Panc1 (cell line): ENCODE measurements at regions not wholly inside any gene's neighbourhood (a gene's known extent, or its start where the extent isn't known, plus 50 kb on each side); places are given as distances from the start of the nearest gene placed in this dataset.

Experiments used
- ATAC-seq: fragments of 200-7000 bp; cut with Tn5 transposase; 2 replicates; pipeline ENCODE4 v1.9.1; 2020; ENCODE audit warnings: mild to moderate bottlenecking, moderate library complexity
- BruUV-seq: library from RNA; stranded (reverse); fragments of 400-500 nt; replicated peaks from 2 replicates; lab custom pipeline; 2021; lab: Mats Ljungman, UMichigan
- CTCF ChIA-PET: fragments of 300-600 bp; sonication (Branson Sonifier 250); formaldehyde crosslinking; loops from one replicate; lab custom pipeline; 2022; ENCODE audit warnings: antibody characterized with exemption; lab: Charles Lee
- POLR2A ChIA-PET: fragments of 300-600 bp; sonication (Branson Sonifier 250); formaldehyde crosslinking; loops from one replicate; lab custom pipeline; 2022; ENCODE audit warnings: antibody characterized with exemption; lab: Charles Lee
- DNase-seq: peaks from one replicate; pipeline ENCODE4 v3.0.0-alpha.2; 2010; ENCODE audit warnings: low read depth, low spot score
- H3K27ac ChIP-seq: 2 replicates; pipeline ENCODE4 v1.5.1; 2011; ENCODE audit warnings: mild to moderate bottlenecking, low read length, inconsistent platforms
- H3K27me3 ChIP-seq: fragments of 200-500 bp; sonication (Bioruptor generic); 2 replicates; pipeline ENCODE4 v1.6.0; 2014; ENCODE audit warnings: low read length, inconsistent platforms; ENCODE audit not compliant: control insufficient read depth, insufficient read depth
- H3K36me3 ChIP-seq: fragments of 200-500 bp; sonication (Bioruptor generic); 2 replicates; pipeline ENCODE4 v1.5.1; 2014; ENCODE audit warnings: inconsistent platforms, mild to moderate bottlenecking, low read length, moderate library complexity; ENCODE audit not compliant: control insufficient read depth, insufficient read depth
- H3K4me1 ChIP-seq: 2 replicates; pipeline ENCODE4 v1.5.1; 2011; ENCODE audit warnings: inconsistent platforms, mild to moderate bottlenecking, low read length, moderate library complexity; ENCODE audit not compliant: control insufficient read depth, insufficient read depth
- H3K4me3 ChIP-seq, 2 experiments: 2 replicates each; pipeline ENCODE4 v1.5.1; 2011 to 2012; ENCODE audit warnings: low read depth in 2 of 2, low read length in 2 of 2, mild to moderate bottlenecking in 2 of 2, inconsistent platforms in 1 of 2, moderate library complexity in 1 of 2
- H3K9me3 ChIP-seq: fragments of 200-500 bp; sonication (Bioruptor generic); 2 replicates; pipeline ENCODE4 v1.5.1; 2014; ENCODE audit warnings: low read depth, mild to moderate bottlenecking, inconsistent platforms, low read length, moderate library complexity; ENCODE audit not compliant: control insufficient read depth, insufficient read depth
- POLR2AphosphoS5 ChIP-seq: IDR thresholded peaks from 2 replicates; pipeline ENCODE4 v1.6.1; 2012; ENCODE audit warnings: mild to moderate bottlenecking, low read depth, low read length, moderate library complexity
- SIN3A ChIP-seq: IDR thresholded peaks from 2 replicates; pipeline ENCODE4 v1.6.1; 2012; ENCODE audit warnings: low read depth, mild to moderate bottlenecking, low read length, moderate library complexity, borderline replicate concordance; ENCODE audit not compliant: insufficient read depth
- TCF7L2 ChIP-seq: IDR thresholded peaks from 2 replicates; pipeline ENCODE4 v1.6.1; 2011; ENCODE audit warnings: mild to moderate bottlenecking, low read depth, low read length, inconsistent platforms
- in situ Hi-C: cut with HindIII; loops from 2 replicates; pipeline ENCODE4 v1.10.0; 2016; ENCODE audit warnings: low sequenced_read_pairs, low pct_unique_long_range_greater_than_20kb
- intact Hi-C: fragments of 100-400 bp; cut with micrococcal nuclease; formaldehyde crosslinking; loops from one replicate; pipeline ENCODE4 v1.10.0; 2022; ENCODE audit not compliant: unreplicated experiment
- TF ChIP-seq, protein P1 (sequence below), 2 experiments: IDR thresholded peaks; 2 replicates each; pipeline ENCODE4 v1.6.1; 2011 to 2012; ENCODE audit warnings: low read depth in 2 of 2, control low read depth in 1 of 2, low read length in 1 of 2, mild to moderate bottlenecking in 1 of 2, moderate library complexity in 1 of 2; ENCODE audit not compliant: insufficient read depth in 1 of 2
- TF ChIP-seq, protein P2 (sequence below): fragments of 450-650 bp; IDR thresholded peaks from 2 replicates; pipeline ENCODE4 v1.5.1; 2017; ENCODE audit warnings: mild to moderate bottlenecking

DNA sequence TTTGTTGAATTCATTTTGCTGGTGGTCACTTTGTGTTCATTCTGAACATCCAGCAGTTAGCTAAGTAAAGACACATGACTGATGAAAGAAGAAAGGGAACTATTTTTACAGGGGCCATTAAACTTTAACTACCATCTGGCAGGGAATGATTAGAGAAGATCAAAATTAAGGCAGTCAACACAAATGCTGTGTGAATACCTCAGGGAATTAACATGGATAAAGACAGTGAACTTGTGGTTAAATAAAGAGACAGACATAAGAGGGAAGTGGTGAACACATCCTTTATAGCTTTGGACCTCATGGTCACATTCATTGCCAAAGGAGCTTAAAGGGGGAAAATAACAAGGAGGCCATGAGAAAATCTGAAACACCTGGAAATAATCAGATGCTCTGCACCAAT is 52.6 kb upstream of the ATP5MC3 start:
- ChIA-PET CTCF (interaction anchor here (1.1 kb wide), 1 partner anchor 17 kb away, joined by 4 read pairs; no protein-coding TSS in a partner anchor), POLR2A (no interaction called here)
- TF ChIP-seq, protein P1, sequence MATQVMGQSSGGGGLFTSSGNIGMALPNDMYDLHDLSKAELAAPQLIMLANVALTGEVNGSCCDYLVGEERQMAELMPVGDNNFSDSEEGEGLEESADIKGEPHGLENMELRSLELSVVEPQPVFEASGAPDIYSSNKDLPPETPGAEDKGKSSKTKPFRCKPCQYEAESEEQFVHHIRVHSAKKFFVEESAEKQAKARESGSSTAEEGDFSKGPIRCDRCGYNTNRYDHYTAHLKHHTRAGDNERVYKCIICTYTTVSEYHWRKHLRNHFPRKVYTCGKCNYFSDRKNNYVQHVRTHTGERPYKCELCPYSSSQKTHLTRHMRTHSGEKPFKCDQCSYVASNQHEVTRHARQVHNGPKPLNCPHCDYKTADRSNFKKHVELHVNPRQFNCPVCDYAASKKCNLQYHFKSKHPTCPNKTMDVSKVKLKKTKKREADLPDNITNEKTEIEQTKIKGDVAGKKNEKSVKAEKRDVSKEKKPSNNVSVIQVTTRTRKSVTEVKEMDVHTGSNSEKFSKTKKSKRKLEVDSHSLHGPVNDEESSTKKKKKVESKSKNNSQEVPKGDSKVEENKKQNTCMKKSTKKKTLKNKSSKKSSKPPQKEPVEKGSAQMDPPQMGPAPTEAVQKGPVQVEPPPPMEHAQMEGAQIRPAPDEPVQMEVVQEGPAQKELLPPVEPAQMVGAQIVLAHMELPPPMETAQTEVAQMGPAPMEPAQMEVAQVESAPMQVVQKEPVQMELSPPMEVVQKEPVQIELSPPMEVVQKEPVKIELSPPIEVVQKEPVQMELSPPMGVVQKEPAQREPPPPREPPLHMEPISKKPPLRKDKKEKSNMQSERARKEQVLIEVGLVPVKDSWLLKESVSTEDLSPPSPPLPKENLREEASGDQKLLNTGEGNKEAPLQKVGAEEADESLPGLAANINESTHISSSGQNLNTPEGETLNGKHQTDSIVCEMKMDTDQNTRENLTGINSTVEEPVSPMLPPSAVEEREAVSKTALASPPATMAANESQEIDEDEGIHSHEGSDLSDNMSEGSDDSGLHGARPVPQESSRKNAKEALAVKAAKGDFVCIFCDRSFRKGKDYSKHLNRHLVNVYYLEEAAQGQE (IDR thresholded peaks at IDR 0.05; ENCODE audit: insufficient read depth in 1 of 2, low read depth in 2 of 2, low read length in 1 of 2), result no peak
- TF ChIP-seq SIN3A (no peak), TCF7L2 (no peak), POLR2AphosphoS5 (no peak)
- TF ChIP-seq, protein P2, sequence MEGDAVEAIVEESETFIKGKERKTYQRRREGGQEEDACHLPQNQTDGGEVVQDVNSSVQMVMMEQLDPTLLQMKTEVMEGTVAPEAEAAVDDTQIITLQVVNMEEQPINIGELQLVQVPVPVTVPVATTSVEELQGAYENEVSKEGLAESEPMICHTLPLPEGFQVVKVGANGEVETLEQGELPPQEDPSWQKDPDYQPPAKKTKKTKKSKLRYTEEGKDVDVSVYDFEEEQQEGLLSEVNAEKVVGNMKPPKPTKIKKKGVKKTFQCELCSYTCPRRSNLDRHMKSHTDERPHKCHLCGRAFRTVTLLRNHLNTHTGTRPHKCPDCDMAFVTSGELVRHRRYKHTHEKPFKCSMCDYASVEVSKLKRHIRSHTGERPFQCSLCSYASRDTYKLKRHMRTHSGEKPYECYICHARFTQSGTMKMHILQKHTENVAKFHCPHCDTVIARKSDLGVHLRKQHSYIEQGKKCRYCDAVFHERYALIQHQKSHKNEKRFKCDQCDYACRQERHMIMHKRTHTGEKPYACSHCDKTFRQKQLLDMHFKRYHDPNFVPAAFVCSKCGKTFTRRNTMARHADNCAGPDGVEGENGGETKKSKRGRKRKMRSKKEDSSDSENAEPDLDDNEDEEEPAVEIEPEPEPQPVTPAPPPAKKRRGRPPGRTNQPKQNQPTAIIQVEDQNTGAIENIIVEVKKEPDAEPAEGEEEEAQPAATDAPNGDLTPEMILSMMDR, result no peak
- Histone ChIP-seq H3K4me1 (no peaks in the 10 kb centered on the region), H3K4me3 (no peak overlapping the region), H3K36me3 (no peaks in the 10 kb centered on the region), H3K27me3 (no peaks in the 10 kb centered on the region; the same call in 1 of the 2 replicates), H3K27ac (no peak overlapping the region), H3K9me3 (no peaks in the 10 kb centered on the region)
- in situ Hi-C loops, result no loop called here
- no TSS peak for BruUV-seq
- intact Hi-C loops, result no loop called here
- ATAC-seq, result no peak
- DNase-seq, result no peak

DNA sequence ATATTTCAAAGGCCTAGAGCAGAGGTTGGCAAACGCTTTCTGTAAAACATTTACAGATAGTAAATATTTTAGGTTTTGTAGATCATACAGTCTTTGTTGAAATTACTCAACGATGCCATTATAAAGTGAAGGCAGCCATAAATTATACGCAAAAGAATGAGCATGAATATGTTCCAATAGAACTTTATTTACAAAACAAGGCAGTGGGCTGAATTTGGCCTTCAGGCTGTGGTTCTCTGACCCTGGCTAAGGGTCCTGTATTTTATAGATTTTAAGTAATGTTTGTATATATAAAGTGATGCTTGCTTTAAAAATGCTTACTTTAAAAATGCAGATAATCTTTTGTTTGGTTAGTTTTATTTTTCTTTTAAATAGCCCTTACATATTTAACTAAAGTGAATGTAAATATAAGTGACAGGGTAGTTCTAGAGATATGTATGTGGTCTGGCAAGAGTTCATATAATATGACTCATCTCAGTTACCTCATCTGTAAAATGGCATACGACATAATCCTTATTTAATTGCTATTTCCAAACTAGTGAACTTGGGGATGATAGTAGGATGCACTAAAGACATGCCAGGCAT is 51.7 kb upstream of the ATP5MC3 start:
- in situ Hi-C loops, result no loop called here
- no peak overlapping the region for H3K4me3 ChIP-seq
- TF ChIP-seq, protein P1 (IDR thresholded peaks at IDR 0.05; ENCODE audit: insufficient read depth in 1 of 2, low read depth in 2 of 2, low read length in 1 of 2), result no peak
- no peak for DNase-seq
- no peaks in the 10 kb centered on the region for H3K4me1 ChIP-seq
- BruUV-seq, result no TSS peak
- ChIA-PET POLR2A (no interaction called here), CTCF (no interaction called here)
- no peaks in the 10 kb centered on the region for H3K9me3 ChIP-seq
- no peak overlapping the region for H3K27ac ChIP-seq
- intact Hi-C loops, result no loop called here
- no peak for ATAC-seq
- H3K36me3 ChIP-seq, result no peaks in the 10 kb centered on the region
- H3K27me3 ChIP-seq, result no peaks in the 10 kb centered on the region; the same call in 1 of the 2 replicates
